ENCODE measurements at regions not wholly inside any gene's neighbourhood (a gene's known extent, or its start where the extent isn't known, plus 50 kb on each side); places are given as distances from the start of the nearest gene placed in this dataset.
"Not testable (repeated sequence)": the region's sequence is repeated elsewhere in the genome, so short reads cannot be mapped to it uniquely, and the experiment has no call there.

GRCh38 chr6:112931832-112932231 lies 584.7 kb downstream of the RFPL4B start:
- DNase-seq (ENCODE audit: low read depth in 2 of 2) = no peak

GRCh38 chr6:112933947-112934346 lies 586.8 kb downstream of the RFPL4B start:
- DNase-seq (ENCODE audit: low read depth in 2 of 2) = no peak

- no peak for DNase-seq (ENCODE audit: low read depth in 2 of 2)
These were observed 587.5 kb downstream of the RFPL4B start for GRCh38 chr6:112934433-112935327.

DNA sequence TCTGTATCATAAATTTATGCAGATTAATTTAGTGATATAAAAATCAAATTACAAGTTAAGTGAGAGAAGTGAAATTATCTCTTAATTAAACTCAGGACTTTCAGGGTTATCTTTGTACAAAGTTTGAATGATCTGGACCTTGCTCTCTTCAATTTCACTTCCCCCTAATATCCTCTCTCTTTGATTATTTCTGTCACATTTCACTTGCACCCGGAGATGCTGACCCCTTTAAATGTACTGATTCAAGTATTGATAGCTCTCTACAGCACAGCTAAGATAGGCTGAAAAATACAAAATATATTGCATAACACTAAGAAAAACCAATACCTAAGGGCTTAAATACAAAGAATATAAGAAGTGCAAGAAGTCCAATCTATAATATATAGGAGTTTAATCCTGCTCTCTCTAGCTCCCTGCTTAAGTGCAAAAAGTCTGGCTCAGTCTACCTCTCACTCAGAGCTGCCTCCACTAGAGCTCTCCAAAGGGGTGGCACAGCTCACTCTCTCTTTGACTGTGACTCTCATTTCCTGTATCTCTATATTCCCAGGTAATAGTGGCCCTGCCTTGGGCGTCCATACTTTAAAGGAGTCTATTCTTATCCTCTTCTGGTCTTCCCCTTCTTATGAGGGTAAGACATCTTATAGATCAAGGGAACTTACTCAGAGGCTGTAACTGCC lies 588.4 kb downstream of the RFPL4B start:
- no peak for DNase-seq (ENCODE audit: low read depth in 2 of 2)

DNA sequence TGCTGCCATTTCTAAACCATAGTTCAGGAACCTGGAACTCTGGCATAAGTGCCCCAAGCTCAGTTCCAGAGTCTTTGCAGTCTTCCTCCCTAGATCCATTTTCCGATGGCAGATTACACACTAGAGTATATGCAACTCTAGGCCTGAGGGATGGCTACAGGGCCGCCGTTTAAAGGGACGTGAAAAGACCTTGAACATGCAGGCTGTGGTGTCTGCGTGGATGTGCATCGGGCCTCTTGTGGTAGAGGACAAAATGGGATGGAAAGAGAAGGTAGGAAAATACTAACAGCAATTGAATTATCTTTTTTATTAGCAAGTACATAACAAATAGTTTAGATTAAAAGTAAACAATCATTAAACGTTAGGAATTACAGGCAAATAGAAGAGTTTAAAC lies 588.9 kb downstream of the RFPL4B start:
- DNase-seq (ENCODE audit: low read depth in 2 of 2) = no peak

- no peak for DNase-seq (ENCODE audit: low read depth in 2 of 2)
These were observed 589.4 kb downstream of the RFPL4B start for GRCh38 chr6:112936504-112936903.

GRCh38 chr6:112937690-112938089 lies 590.6 kb downstream of the RFPL4B start:
- DNase-seq (ENCODE audit: low read depth in 2 of 2) = not testable (repeated sequence)

DNA sequence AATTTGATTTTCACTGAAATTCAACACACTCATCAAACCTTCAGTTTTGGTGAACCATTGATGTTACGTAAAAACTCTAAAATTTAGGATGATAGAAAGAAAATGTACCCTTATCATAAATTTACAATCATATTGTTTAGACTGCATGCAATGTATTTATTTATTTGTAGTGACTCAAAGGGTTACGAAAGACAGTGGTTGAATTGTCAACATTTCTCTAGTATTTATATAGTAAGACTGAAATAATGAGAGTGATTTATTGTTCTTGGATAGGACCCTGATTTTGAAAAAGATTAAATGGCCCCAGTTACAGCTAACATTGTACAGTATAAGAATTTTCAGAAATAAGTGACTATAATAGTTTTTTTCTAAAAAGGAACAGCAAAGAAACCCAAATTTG lies 591.5 kb downstream of the RFPL4B start:
- no peak for DNase-seq (ENCODE audit: low read depth in 2 of 2)

- no peak for DNase-seq (ENCODE audit: low read depth in 2 of 2)
These were observed 592.4 kb downstream of the RFPL4B start for GRCh38 chr6:112939563-112939962.

DNA sequence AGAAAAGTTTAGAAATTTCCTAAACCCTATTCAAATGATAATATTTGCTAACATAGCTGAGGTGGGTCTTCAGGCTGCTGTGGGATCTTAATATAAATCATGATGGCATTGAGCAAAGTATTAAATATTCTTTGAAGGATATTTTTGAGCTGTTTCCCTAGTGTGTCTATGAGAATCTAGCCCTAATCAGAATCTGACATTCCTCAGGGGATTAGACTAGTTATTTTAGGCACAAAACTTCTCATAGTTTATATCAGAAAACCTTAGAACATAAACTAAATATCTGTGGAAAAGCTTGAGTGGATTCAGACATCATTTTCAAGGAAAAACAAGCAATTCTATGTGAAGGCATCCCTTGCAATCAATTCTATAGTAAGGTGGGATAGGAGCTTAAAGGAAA lies 594.5 kb downstream of the RFPL4B start:
- DNase-seq (ENCODE audit: low read depth in 2 of 2) = no peak

DNA sequence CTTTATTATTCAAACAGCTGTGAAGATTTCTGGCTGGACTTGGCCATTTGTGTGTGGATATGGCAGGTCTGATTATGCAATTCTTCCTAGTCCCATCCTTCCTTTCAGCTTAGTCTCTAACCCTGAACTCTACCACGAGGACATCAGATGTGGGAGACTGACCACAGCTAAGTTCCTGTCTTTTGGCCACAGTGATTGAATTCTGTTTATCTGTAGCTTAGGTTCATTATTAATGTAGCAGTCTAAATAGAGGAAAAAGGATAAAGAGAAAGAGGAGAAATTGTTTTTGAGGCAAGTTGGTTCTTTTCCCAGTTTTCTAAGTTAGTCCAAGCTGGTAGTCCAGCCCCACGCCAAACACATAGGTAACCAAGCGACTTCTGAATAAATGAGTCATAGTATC lies 598.9 kb downstream of the RFPL4B start:
- no peak for DNase-seq (ENCODE audit: low read depth in 2 of 2)

DNA sequence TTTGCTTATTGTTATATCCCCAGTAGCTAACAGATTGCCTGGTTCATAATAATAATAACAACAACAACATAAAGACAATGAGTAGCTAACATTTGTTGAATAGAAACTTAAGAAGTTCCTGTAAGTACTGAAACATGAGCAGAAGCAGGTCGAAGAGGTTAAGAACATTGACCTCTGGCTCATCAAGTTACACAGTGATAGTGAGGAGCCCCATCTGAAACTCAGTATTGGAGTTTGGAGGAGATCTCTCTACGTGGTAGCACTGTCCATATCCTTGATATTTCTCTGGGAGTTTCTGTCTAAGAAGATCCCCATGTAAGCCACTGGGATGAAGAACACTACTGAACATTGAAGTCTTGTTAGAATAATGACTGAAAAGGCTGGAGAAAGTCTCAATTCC lies 600.4 kb downstream of the RFPL4B start:
- DNase-seq (ENCODE audit: low read depth in 2 of 2) = no peak

- no peak for DNase-seq (ENCODE audit: low read depth in 2 of 2)
These were observed 604.7 kb downstream of the RFPL4B start for GRCh38 chr6:112951829-112952228.

- not testable (repeated sequence) for DNase-seq (ENCODE audit: low read depth in 2 of 2)
These were observed 608.6 kb downstream of the RFPL4B start for GRCh38 chr6:112955743-112956142.

DNA sequence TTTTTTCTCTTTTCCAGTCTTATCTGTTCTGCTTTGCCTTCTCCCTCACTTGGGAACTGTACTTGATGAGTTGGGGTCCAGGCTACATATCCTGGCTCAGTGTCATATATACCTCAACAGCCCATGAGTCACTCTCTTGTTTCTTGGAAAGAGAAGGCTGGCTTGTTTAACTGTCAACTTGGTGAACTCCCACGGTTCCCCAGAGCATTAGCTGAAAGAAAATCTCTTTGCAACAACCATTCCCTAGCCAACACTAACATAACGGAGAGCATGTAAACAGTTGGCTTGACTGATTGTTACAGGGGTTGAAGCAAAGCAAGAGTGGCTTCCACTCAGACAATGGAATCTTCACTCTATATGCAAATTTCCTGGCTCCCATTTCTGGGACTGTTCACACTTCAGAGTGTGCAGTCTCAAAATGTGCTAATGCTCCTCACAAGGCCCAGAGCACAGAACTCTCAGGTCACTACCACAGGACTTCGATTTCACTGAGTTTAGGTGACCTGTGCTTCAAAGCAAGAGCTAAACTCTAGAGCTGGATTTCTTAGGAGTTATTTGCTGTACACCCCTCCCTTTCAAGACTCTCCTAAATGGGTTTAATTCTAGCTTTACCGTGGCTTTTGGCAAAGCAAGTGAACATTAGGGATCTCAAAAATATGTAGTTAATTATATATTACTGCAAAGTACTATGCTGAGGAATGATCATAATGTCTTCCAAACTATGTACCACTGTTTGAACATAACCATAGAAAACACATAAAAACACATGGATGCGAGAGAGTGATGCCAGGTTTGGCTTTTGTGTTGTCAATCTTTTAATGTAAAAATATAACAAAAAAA lies 609.8 kb downstream of the RFPL4B start:
- DNase-seq (ENCODE audit: low read depth in 2 of 2) = no peak

DNA sequence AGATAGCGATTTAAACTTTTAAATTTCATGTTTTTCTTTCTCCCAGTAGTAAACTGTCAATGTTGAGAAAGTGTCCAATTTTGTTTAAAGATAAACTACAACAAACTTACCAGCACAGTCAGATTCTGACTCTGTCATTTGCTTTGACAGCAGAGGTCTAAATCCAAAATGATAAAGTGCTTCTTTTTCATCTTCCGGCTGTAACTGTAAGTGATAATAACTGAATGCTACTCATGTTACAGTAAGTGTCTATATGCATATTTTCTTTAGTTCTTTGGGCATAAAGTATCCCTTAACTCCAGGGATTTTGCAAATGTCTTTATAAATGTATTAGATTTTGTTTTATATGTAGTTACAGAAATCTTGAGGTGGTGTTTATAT lies 610.4 kb downstream of the RFPL4B start:
- DNase-seq (ENCODE audit: low read depth in 2 of 2) = no peak

- not testable (repeated sequence) for DNase-seq (ENCODE audit: low read depth in 2 of 2)
These were observed 613.0 kb downstream of the RFPL4B start for GRCh38 chr6:112960130-112960529.

DNA sequence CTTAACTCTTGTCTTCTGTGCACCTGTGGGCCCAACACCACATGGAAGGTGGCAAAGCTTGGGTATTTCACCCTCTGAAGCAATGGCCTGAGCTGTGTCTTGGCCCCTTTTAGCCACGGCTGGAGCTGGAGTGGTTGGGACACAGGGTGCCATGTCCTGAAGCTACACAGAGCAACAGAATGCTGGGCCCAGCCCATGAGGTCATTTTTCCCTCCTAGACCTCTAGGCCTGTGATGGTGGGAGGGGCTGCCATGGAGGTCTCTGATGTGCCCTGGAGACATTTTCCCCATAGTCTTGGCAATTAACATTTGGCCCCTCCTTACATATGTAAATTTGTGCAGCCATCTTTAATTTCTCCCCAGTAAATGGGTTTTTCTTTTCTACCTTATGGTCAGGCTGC lies 620.8 kb downstream of the RFPL4B start:
- no peak for DNase-seq (ENCODE audit: low read depth in 2 of 2)

DNA sequence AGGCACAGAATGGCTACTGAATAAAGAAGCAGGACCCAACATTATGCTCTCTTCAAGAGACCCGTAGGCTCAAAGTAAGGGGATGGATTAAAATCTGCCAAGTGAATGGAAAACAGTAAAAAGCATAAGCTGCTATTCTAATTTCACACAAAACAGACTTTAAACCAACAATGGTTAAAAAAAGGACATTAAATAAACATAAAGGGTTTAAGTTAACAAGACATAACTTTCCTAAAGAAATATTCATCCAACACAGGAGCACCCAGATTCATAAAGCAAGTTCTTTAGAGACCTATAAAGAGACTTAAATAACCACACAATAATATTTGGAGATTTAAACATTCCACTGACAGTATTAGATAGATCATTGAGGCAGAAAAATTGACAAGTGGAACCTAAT lies 624.5 kb downstream of the RFPL4B start:
- no peak for DNase-seq (ENCODE audit: low read depth in 2 of 2)

GRCh38 chr6:112974931-112975330 lies 627.8 kb downstream of the RFPL4B start:
- not testable (repeated sequence) for DNase-seq (ENCODE audit: low read depth in 2 of 2)

DNA sequence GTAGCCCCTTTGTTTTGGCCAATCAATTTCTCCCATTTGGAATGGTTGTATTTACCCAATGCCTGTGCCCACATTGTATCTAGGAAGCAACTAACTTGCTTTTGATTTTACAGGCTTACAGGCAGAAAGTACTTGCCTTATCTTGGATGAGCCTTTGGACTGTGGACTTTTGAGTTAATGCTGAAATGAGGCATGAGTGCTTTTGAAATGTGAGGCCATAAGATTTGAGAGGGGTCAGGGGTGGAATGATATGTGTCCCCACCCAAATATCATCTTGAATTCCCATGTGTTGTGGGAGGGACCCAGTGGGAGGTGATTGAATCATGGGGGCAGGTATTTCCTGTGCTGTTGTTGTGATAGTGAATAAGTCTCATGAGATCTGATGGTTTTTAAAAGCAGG lies 629.4 kb downstream of the RFPL4B start:
- not testable (repeated sequence) for DNase-seq (ENCODE audit: low read depth in 2 of 2)

DNA sequence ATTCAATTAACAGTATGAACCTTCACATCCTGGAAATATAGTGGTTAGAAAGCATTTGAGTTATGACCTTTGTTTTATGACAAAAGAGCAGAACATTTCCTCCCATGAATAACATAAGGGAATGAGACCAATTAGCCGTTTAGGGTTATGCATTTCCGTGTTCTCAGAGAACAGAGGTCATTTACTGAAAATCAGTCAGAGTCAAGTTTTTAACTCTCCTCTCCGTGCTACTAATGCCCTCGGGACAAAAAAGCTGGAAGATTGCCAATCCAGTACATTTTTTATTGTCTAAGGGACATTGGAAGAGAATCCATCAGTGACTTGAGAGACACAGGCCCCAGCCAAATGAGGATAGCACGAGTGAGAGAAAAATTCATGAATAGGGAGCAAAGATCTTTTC lies 632.7 kb downstream of the RFPL4B start:
- DNase-seq (ENCODE audit: low read depth in 2 of 2) = no peak

All from stimulated activated CD8-positive, alpha-beta memory T cell treated with anti-CD3 and anti-CD28 coated beads, Interleukin-15, amount 100 ng/mL, for 48 hours (primary cell).